GM12892 (cell line): ENCODE measurements at regions not wholly inside any gene's neighbourhood (a gene's known extent, or its start where the extent isn't known, plus 50 kb on each side); places are given as distances from the start of the nearest gene placed in this dataset.

Experiments
- POLR2A ChIP-seq: IDR thresholded peaks from 2 replicates; pipeline ENCODE4 v1.6.1; 2011; ENCODE audit warnings: low read depth, low read length, control low read depth
- POLR2AphosphoS5 ChIP-seq: IDR thresholded peaks from 2 replicates; pipeline ENCODE4 v1.6.1; 2011; ENCODE audit warnings: low read depth, low read length, control low read depth
- TAF1 ChIP-seq: IDR thresholded peaks from 2 replicates; pipeline ENCODE4 v1.6.1; 2011; ENCODE audit warnings: low read depth, mild to moderate bottlenecking, control low read depth, low read length, borderline replicate concordance

GRCh38 chr14:38578278-38578681 is 322.4 kb upstream of the CLEC14A start:
- TF ChIP-seq POLR2A (no peak), POLR2AphosphoS5 (no peak), TAF1 (no peak)
